GM23338 (cell line): ENCODE measurements at regions not wholly inside any gene's neighbourhood (a gene's known extent, or its start where the extent isn't known, plus 50 kb on each side); places are given as distances from the start of the nearest gene placed in this dataset.

Experiments
- ATAC-seq: fragments of 200-7000 bp; cut with Tn5 transposase; 3 replicates; pipeline ENCODE4 v1.9.1; 2020
- DNase-seq: peaks from one replicate; pipeline ENCODE4 v3.0.0-alpha.2; 2015; ENCODE audit warnings: low spot score
- H2AFZ ChIP-seq: fragments of 200-600 bp; sonication (generic); 2 replicates; pipeline ENCODE4 v1.8.0; 2016; ENCODE audit warnings: antibody characterized with exemption, mild to moderate bottlenecking, moderate library complexity
- H3F3A ChIP-seq: fragments of 200-600 bp; sonication (generic); replicated peaks from 2 replicates; pipeline ENCODE4 v1.8.0; 2017; ENCODE audit warnings: antibody characterized with exemption, mixed run types, low read depth
- H3K27ac ChIP-seq: fragments of 200-600 bp; sonication (generic); 2 replicates; pipeline ENCODE4 v1.6.1; 2016; ENCODE audit warnings: low read depth
- H3K27me3 ChIP-seq: fragments of 200-600 bp; sonication (generic); 2 replicates; pipeline ENCODE4 v1.8.0; 2016; ENCODE audit warnings: mild to moderate bottlenecking, mixed run types, moderate library complexity; ENCODE audit not compliant: insufficient read depth
- H3K36me3 ChIP-seq: fragments of 200-600 bp; sonication (generic); 2 replicates; pipeline ENCODE4 v1.8.0; 2016; ENCODE audit warnings: mild to moderate bottlenecking; ENCODE audit not compliant: insufficient read depth
- H3K4me1 ChIP-seq: fragments of 200-600 bp; sonication (generic); 2 replicates; pipeline ENCODE4 v1.8.0; 2016; ENCODE audit warnings: mild to moderate bottlenecking, moderate library complexity; ENCODE audit not compliant: insufficient read depth
- H3K4me2 ChIP-seq: fragments of 200-600 bp; sonication (generic); 2 replicates; pipeline ENCODE4 v1.7.1; 2017; ENCODE audit warnings: mixed run types
- H3K4me3 ChIP-seq: fragments of 200-600 bp; sonication (generic); 2 replicates; pipeline ENCODE4 v1.6.1; 2016; ENCODE audit warnings: mixed run types
- H3K79me2 ChIP-seq: fragments of 200-600 bp; sonication (generic); replicated peaks from 2 replicates; pipeline ENCODE4 v1.8.0; 2017; ENCODE audit warnings: mild to moderate bottlenecking; ENCODE audit not compliant: insufficient read depth
- H3K9me2 ChIP-seq: fragments of 200-600 bp; sonication (generic); 2 replicates; pipeline ENCODE4 v1.8.0; 2017; ENCODE audit not compliant: insufficient read depth
- H4K20me1 ChIP-seq: fragments of 200-600 bp; sonication (generic); replicated peaks from 2 replicates; pipeline ENCODE4 v1.8.0; 2017; ENCODE audit warnings: mild to moderate bottlenecking; ENCODE audit not compliant: insufficient read depth
- H3K27ac Mint-ChIP-seq: 2 replicates; pipeline ENCODE4 v1.8.0; 2020; ENCODE audit warnings: inconsistent platforms, mild to moderate bottlenecking, moderate library complexity, mixed read lengths
- H3K27me3 Mint-ChIP-seq: 3 replicates; pipeline ENCODE4 v1.8.0; 2022; ENCODE audit warnings: low read depth, mild to moderate bottlenecking, moderate library complexity, mixed read lengths, inconsistent platforms; ENCODE audit not compliant: insufficient read depth, poor library complexity
- H3K36me3 Mint-ChIP-seq: 3 replicates; pipeline ENCODE4 v1.8.0; 2021; ENCODE audit warnings: low read depth, mild to moderate bottlenecking, inconsistent platforms, moderate library complexity, mixed read lengths
- H3K4me1 Mint-ChIP-seq: 3 replicates; pipeline ENCODE4 v1.8.0; 2020; ENCODE audit warnings: mild to moderate bottlenecking, inconsistent platforms, mixed read lengths
- H3K4me3 Mint-ChIP-seq: 3 replicates; pipeline ENCODE4 v1.8.0; 2021; ENCODE audit warnings: moderate library complexity, mild to moderate bottlenecking, inconsistent platforms, mixed read lengths
- H3K9me3 Mint-ChIP-seq: 3 replicates; pipeline ENCODE4 v1.8.0; 2020; ENCODE audit warnings: moderate library complexity, mild to moderate bottlenecking, inconsistent platforms, mixed read lengths
- ETS1 ChIP-seq: IDR thresholded peaks from 2 replicates; pipeline ENCODE4 v1.6.1; 2016; ENCODE audit warnings: antibody characterized with exemption
- EZH2phosphoT487 ChIP-seq: fragments of 200-600 bp; sonication (generic); IDR thresholded peaks from one replicate; pipeline ENCODE4 v1.8.1; 2018; ENCODE audit warnings: antibody characterized with exemption; ENCODE audit not compliant: unreplicated experiment
- JUNB ChIP-seq: IDR thresholded peaks from one replicate; pipeline ENCODE4 v1.6.1; 2016; ENCODE audit warnings: antibody characterized with exemption; ENCODE audit not compliant: unreplicated experiment
- NANOG ChIP-seq: IDR thresholded peaks from 2 replicates; pipeline ENCODE4 v1.6.1; 2016; ENCODE audit warnings: antibody characterized with exemption, borderline replicate concordance
- POLR2AphosphoS5 ChIP-seq: IDR thresholded peaks from 2 replicates; pipeline ENCODE4 v1.6.1; 2016; ENCODE audit warnings: antibody characterized with exemption, low read depth
- ZNF114 ChIP-seq: fragments of 250-450 bp; sonication (Bioruptor Pico); IDR thresholded peaks from 2 replicates; pipeline ENCODE4 v1.5.0; 2020; ENCODE audit warnings: mild to moderate bottlenecking, moderate library complexity
- ZNF331 ChIP-seq: fragments of 250-450 bp; sonication (Bioruptor Pico); IDR thresholded peaks from 2 replicates; pipeline ENCODE4 v1.5.0; 2020; ENCODE audit warnings: low read depth, mild to moderate bottlenecking, moderate library complexity
- ZNF462 ChIP-seq: fragments of 250-450 bp; sonication (Bioruptor Pico); IDR thresholded peaks from 2 replicates; pipeline ENCODE4 v1.5.0; 2020; ENCODE audit warnings: mild to moderate bottlenecking, moderate library complexity

- TF ChIP-seq ZNF462 (CRISPR knock-in tag) (no peak), NANOG (no peak), ETS1 (no peak), ZNF114 (CRISPR knock-in tag) (no peak), EZH2phosphoT487 (no peak), ZNF331 (no peak)
Measured at GRCh38 chr3:74511078-74511477, 103.4 kb downstream of the CNTN3 start (continued).

- Histone ChIP-seq H3K4me3 (no peak overlapping the region), H3K4me1 (no peaks in the 10 kb centered on the region), H3K36me3 (no peaks in the 10 kb centered on the region), H3K4me2 (no peak overlapping the region), H3F3A (no peaks in the 10 kb centered on the region), H2AFZ (no peak overlapping the region), H3K27me3 (no peaks in the 10 kb centered on the region), H4K20me1 (no peaks in the 10 kb centered on the region), H3K79me2 (no peaks in the 10 kb centered on the region), H3K27ac (no peak overlapping the region), H3K9me2 (no peaks in the 10 kb centered on the region)
- DNase-seq: no peak
- no peaks in the 10 kb centered on the region for H3K4me1 Mint-ChIP-seq
- TF ChIP-seq POLR2AphosphoS5 (no peak), JUNB (no peak)
- no peaks in the 10 kb centered on the region for H3K9me3 Mint-ChIP-seq
- no peak overlapping the region for H3K4me3 Mint-ChIP-seq
- H3K27ac Mint-ChIP-seq: no peak overlapping the region
- ATAC-seq: no peak
- H3K36me3 Mint-ChIP-seq: no peaks in the 10 kb centered on the region
- no peaks in the 10 kb centered on the region for H3K27me3 Mint-ChIP-seq
Measured at GRCh38 chr3:74510261-74510818, 104.1 kb downstream of the CNTN3 start.
